IPS-NIHi7 (cell line): ENCODE measurements at regions not wholly inside any gene's neighbourhood (a gene's known extent, or its start where the extent isn't known, plus 50 kb on each side); places are given as distances from the start of the nearest gene placed in this dataset.

Experiments used
- DNase-seq: peaks from one replicate; pipeline ENCODE4 v3.0.0; 2012; ENCODE audit warnings: mixed read lengths; ENCODE audit errors: extremely low spot score

DNA sequence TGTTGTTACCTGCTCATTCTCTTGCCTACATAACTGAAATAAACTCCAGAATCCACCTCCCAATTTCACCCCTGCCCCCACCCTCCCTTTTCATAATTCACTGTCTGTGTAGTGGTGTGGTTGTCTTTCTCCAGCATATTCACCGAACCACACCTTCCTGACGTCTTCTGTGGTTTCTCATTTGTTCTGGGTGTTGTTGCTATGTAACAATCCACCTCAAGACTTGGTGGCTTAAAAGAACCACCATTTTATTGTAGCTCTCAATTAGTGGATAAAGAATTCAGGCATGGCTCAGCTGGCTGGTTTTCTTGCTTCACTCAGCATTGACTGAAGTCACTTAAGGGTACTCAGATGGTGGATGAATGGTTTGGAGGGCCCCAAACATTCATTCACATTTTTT lies 229.8 kb downstream of the MAF start:
- DNase-seq, result no peak

DNA sequence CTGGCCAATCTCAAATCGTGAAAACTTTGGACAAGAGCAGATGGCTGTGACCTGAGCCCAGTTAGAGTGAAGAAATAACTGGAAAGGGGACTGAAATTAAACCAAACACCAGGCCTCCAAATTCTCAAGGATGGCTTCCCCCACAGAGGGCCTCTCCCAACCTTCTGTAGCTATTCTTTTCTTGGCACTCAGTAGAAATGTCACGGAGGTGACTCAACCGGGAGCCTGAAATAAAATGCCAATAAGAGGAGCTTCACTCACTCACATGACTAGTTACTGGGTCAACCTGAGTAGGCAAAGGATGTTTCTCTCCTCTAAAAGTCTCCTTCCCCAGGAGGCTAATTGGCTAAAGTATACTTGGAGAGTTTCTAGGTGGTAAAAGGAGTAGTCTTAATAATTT lies 230.7 kb downstream of the MAF start:
- DNase-seq, result no peak

DNA sequence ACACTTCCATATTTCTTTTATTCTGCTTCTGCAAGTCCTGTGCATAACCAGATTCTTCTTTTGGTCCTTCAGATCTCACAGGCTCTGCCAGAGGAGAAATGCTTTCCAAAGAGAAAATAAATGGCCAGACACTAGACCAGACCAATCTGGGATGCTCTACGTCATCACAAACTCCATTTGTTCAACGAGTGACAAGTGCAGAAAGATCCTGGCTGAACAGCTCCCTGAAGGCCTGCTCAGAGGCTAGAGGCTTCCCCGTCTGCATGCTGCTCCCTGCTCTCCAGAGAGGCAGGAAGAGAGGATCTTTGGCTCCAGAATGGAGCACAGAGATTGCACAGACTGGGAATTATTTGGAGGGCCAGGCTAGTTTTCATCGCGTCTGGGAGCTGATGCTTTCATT lies 232.7 kb downstream of the MAF start:
- no peak for DNase-seq

DNA sequence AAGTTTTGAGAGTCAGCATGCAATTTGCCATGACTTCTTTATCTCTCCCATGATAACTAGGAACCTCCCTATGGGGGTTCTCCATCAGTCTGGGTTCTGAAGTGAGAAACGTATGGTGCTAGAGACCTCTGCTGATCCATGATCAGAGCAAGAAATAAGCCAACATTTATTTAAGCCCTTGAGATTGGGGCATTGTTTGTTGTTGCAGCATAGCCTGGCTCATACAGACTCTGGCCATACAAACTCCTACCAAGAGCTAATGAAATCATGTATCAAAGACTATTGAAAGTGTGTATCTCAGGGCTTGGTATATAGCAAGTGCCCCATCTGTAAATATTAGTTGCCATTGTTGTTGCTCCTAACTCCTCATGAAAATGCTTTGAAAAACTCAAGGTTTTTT lies 233.9 kb downstream of the MAF start:
- no peak for DNase-seq

DNA sequence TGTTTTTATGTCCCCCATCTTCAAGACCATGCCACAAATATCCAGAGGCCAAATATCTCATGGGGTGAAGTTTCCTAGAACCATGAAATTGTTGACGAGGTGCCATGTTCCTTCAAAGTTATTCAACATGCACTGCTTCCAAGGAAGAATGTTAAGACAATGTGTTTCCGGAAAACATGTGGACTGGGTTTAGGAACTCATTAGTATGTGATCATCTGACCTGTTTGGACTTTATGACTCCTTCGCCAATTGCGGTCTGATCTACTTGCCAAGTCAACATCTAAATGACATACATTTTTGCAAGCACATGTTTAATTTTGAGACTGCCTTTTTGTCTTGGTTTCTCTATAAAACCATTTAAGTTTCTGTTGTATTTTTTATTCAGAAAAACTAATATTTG lies 234.8 kb downstream of the MAF start:
- no peak for DNase-seq

DNA sequence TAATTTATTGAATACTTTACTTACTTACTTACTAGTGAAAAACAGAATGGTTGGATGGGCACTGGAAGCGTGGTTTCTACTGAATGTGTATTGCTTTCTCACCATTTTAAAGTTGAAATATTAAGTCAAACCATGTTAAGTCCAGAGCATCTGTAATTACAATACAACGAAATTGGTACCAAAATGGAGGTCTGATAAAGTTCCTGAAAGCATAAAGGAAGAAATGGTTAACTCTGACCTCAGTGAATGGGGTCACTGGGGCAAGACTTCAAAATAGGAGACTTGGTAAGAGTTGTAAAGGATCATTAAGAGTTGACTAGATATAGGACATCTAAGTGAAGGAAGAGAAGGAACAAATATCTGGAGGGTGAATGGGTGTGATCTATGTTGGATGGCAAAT lies 237.1 kb downstream of the MAF start:
- DNase-seq, result no peak

DNA sequence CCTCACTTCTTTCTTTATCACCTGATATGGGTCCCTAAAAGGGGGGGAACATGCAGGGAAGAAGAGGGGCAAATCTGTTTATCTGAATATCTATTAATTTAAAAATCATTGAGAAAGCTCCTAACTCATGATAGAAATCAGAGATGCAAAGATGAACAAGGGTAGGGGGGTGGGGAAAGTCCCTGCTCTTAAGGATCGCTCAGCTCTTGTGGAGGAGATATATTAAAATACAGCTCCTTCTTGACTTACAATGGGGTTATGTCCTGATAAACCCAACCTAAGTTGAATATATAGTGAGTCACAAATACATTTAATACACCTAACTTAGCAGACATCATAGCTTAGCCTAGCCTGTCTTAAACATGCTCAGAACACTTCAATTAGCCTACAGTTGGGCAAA lies 237.5 kb downstream of the MAF start:
- no peak for DNase-seq

DNA sequence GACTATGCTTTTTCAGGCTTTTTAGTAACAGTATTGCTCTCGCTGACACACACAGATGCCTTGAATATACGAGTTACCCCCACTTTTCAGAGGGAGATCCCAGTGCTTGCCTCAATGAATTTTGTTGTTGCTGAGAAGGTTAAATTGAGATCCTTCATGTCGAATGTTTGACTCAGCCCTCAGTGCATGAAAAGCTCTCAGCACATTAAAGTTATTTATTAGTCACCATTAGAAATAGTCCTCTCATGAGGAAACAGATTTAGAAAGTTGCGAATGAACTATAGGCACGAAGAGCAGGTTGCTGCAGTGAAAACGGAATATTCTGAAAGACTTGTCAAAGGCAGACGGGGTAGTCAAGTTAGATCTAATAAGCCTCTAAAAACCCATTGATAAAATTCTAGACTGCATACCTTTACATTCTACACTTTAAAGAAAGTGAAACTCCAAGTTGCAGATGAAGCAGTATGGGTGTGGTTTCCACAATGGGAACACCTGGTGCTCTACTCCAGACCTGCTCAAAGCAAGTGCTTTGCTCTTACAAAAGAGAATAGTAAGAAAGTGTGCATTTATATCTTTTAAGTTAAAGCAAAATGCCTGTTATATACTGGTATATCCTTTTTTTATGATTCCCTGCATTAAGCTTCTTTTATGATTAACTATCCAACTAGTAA lies 238.1 kb downstream of the MAF start:
- DNase-seq, result no peak

DNA sequence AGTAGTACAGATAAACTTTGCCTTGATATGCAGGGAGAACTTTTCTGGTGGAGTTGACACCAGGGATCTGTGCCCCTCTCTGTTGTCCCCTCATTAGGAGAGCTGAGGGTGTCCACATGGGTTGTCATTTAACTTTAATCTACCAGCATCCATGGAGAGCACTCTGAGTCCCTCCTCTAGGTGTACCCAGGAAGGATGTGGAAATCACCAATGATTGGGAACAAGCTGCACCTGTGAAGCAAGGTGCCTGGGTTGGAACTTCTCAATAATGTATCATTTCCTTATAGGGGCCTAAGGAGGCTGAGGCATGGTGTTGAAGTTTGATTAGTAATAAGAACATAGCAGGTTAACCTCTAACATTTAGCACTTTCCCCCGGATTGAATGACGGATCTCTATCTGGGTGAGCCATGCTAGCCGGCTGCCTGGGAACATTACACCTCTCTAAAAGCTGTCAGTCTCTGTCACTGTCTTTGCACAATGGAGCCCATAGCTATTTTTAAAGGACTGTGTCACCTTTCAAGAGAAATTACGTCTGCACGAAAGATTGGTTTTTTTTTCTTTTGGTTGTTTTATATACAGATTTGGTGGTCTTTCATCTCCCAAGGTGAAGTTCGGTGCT lies 239.3 kb downstream of the MAF start:
- DNase-seq, result no peak

DNA sequence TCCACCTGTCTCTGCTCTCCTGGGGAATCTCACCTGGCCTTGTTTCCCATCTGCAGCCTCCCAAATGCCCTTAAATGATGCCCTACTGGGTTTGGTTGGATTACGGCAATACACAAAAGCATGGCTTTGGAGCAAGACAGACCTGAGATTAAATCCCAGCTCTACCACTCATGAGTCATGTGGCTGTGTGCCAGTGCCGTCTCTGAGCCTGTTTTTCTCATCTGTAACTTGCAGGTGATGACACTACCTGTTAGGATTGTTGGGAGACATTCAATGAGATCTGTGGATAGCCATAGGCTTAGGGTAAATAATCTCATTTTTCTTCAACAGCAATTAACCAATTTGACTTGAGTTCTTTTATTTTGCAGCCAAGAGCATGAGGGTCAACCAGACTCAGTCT lies 240.3 kb downstream of the MAF start:
- no peak for DNase-seq

DNA sequence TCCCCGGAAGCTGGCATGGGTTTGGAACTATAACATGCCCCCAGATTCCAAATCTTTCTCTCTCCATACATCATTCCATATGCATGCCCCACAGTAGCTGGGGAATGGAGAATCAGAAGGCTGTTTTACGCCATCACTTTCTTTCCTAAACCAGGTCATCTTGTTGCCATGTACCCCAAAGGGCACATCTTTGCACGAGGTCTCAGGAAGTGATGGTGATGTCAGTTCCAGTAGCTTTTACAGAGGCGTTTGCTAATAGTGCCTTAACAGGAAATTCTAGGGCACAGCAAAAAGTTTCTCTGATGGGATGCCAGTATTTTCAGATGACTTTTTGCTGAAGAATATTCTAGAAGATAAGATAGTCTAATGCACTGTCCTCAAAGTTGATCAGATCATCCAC lies 241.5 kb downstream of the MAF start:
- no peak for DNase-seq

DNA sequence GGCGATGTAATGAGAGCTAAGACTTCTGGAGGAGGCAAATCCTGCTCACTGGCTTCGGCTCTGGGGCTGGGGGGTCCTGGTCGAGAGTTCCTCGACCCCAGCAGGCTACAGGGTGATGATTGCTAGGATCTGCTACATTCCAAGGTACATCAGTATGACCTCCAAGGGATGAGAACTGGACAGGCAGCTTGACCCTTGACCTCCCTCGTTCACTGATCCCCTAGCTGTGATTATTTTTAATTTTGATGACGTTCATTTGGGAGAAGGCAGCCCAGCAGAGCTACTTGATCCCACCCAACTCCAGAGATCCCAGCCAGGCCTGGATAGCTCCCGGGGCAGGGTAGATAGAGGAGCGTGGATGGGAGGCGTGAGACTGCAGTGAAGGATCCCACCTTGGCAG lies 242.3 kb downstream of the MAF start:
- DNase-seq, result no peak

DNA sequence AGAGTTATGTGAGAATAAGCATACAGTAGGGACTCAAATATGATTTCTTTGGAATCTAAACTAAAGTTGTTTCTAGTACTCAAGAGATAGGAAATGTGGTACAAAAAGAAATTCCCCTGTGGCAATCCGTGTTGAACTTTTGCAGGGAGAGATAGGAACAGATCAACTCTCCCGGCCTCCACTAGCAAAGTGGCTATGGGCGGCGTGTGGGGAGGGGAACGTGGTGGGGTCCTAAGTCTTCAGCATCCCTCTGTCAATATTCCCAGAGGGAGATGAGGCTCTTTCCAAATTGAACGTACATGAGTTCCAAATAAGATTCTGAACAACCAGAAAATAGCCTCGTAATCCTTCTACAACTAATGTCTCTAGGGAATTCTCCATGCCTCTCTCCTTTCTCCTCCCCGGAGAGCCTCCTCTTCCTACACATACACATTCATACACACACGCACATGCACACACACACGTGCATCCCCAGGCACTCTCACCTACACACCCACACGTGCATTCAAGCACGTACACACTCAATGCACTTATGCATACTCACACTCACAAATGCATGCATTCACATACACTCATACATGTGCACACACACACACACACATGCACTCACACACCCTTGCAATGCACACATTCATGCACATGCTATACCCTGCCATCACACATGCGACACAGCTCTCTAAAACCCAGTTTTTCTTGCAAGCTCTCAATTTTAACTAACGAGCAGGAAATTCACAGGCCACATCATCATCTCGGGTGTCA lies 244.8 kb downstream of the MAF start:
- DNase-seq, result no peak

DNA sequence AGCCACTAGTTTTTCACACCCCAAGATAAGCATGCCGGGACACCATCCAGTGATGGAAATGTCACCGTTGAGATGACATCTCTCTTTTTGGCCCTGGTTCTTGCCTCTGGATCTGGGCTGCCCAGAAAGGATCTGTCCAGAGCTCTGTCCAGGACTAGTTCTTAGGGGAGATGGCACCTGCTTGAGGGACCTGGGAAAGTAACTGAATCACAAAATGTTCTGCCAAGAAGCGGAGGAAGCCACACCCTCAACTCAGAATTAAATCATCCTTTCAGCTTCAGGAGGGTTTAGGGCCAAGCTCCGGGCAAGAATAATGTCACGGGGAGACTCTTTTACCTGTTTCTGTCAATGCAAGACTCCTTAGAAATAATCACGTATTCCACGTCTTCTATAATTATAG lies 248.6 kb downstream of the MAF start:
- DNase-seq, result no peak

DNA sequence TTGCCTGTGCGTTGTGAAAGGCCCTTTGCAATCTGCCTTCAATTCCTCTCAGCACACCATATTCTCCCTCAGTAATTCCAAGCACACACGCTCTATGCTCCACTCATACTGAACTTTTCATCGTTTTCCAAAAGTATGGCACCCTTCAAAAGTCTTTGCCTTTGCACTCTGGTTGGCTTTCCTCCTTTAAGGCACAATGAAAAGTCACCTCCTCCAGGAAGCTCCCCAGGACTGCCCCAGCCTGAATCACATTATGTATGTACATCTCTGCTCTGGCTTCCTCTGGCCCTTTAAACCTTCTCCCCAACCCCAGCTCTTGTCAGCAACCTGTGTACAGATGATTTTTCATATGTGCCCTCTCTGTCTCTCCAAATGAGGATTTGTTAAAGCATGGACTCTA lies 250.7 kb downstream of the MAF start:
- DNase-seq, result no peak

DNA sequence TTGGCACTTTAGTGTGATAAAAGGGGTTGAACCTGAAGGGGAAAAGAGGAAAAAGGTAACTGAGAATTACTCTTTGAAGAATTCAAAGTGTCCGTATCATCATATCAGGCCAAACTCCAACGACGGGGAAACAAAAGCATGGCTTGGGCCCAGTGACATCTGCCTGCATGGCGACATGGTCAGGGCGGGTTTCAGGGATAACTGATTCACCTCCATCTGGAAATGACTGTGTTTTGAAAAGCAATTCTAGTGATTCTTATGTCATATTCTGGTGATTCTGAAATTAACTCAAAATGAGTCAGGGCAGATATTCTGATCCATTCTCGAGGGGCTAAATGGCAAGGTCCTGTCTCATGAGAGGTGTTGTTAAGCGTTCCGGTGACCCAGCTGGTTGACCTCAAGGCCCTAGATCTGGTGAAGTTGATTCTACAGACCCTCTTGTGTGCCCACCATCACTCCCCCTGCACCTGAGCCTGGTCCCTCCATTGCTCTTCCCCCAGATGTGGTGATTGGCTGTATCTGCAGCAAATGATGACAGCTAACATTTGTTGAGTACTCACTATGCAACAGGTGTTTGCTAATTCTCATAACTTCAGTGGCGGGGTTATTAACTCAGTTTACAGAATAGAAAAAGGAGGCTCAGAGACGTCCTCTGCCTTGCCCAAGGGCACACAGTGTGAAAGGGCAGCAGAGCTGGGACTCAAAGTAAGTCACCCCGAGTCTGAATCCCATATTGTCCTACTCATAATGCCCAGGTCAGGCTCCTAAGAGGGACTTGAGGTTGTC lies 251.8 kb downstream of the MAF start:
- no peak for DNase-seq

DNA sequence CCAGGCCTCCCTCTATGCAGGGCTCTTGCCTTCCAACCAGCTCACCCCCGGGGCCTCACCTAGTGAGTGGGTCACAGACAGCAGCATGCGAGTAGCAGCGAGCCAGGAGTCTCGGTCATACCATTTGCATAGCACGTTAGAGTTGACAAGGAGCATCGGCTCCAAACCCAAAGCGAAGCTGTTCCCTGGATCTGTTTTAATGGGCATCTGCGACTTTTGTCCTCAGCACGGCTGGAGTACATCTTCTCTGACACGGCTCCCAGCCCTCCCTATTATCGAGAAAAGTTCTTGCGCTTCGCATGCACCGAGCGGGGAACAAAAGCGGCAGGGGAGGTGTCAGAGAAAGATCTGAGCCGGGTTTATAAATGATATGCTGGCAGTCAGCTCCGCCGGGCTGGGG lies 253.3 kb downstream of the MAF start:
- no peak for DNase-seq

DNA sequence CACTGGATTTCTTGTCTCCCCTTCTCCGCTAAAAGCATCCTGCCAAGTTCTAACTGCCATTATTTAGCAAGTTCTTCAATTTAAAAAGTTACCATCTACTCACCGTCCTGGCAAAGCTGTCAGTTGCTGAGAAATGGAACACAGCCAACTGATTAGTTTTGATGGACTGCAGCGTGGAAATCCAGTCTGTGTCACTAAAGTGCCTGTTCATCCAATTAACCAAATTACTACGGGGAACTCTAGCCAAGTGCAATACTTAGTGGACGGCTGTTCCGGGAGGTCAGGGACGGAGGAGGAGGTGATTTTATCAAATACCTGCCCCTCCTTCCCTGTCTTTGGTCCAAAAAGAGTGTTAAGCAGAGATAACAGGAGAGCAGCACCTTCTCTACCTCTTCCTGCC lies 260.7 kb downstream of the MAF start:
- no peak for DNase-seq

DNA sequence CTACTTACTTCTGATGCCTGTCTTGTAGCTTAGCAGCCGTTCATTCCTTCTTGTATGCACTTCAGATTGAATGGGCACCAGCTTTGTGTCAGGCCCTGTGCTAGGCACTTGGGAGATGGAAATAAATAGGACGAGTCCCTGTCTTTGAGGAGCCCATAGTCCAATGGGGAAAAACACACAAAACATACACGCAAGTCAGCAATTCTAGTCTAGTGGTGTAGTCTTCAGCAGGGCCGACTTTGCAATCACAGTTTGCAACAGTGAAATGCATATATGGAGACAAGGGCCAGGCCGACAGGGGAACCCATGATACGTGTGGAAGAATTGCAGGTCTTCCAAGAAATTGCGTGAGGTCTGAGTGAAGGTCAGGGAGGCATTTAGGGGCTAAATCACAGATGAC lies 262.6 kb downstream of the MAF start:
- no peak for DNase-seq

DNA sequence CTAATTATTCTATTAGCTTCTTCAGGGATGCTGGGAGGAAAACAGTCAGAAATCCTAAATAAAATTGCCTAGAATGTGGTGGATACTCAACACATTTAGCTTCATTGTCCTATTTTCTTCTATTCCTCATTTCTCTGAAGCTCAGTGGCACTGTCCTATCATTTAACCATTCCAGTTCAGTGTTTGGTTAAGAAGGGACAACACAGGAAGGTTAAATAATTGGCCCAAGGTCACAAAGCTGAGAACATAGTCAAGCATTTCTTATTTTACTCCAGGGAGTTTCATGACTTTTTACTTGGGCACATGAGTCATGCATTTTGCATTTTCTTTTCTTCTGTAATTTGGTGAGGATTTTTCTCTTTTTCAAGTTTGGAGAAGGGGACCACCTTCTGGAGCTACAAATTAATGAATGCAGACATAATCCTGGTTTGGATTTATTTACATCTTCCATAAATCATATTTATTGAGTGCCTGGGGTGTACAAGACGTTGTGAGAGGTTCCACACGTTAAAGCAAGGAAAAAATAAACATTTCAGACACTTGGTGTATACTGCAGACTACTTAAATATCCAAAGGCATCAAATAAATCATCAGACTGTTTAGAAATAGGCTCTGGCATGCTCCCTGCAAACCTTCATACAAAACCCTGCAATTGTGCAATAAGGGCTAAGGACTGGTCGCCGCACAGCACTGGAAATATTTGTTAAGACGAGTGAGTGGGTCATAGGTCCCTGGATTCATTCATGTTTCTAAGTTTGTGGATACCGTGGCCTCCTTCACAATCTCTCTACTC lies 263.9 kb downstream of the MAF start:
- no peak for DNase-seq

DNA sequence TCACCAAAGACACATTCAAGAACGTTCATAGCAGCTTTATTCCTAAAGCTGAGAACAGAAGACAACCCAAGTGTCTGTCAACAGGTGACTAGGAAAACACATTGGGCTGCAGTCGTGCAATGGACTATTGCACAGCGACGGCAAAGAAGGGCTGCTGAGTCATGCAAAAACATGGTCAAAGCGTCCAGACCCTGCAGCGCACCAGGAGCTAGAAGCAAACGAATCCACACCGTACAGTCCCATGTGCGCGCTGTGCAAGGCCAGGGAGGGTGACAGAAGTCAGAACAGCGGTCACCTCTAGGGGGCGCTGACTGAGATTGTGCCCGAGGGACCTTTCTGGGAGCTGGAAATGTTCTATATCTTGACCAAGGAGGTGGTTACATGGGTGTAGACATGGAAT lies 266.4 kb downstream of the MAF start:
- DNase-seq, result peak; percentile 68

DNA sequence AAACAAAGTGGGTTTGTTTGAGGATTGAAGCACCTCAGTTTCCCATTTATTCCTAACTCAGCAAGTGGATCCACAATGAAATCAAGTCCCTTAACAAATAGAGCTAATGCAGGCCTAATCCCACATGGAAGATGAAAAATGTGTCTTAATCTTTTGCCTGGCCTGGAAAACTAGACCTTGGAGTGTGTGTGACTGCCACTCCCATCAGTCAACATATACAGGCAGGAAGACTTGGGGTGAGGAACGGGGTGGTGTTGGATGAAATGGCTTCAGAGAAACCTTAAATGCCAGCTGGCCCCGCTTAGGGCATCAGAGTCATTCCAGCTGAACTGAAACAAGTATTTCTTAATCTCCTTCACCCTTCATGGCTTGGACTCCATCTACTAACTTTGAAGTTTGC lies 269.5 kb downstream of the MAF start:
- no peak for DNase-seq
